AG09319 (cell line): ENCODE measurements at regions not wholly inside any gene's neighbourhood (a gene's known extent, or its start where the extent isn't known, plus 50 kb on each side); places are given as distances from the start of the nearest gene placed in this dataset.

ENCODE experiments used
- DNase-seq: peaks from one replicate; pipeline ENCODE4 v3.0.0-alpha.2; 2010; ENCODE audit warnings: low read depth; ENCODE audit errors: extremely low read depth
- CTCF ChIP-seq: IDR thresholded peaks from 2 replicates; pipeline ENCODE4 v1.5.1; 2011; ENCODE audit warnings: low read depth, mild to moderate bottlenecking, inconsistent platforms, low read length, moderate library complexity

GRCh38 chr6:88301256-88301655, 135.1 kb upstream of the CNR1 start:
- TF ChIP-seq CTCF: no peak
- DNase-seq: no peak

- TF ChIP-seq CTCF: no peak
- no peak for DNase-seq
Observed at GRCh38 chr6:88298066-88298845, 132.1 kb upstream of the CNR1 start.

GRCh38 chr6:88296694-88297093, 130.5 kb upstream of the CNR1 start:
- DNase-seq: no peak
- TF ChIP-seq CTCF: no peak

- TF ChIP-seq CTCF: no peak
- no peak for DNase-seq
Observed at GRCh38 chr6:88295663-88296062, 129.5 kb upstream of the CNR1 start.

- TF ChIP-seq CTCF: no peak
- DNase-seq: no peak
Observed at GRCh38 chr6:88294702-88295101, 128.6 kb upstream of the CNR1 start.

- DNase-seq: no peak
- no peak for TF ChIP-seq CTCF
Observed at GRCh38 chr6:88290411-88290810, 124.3 kb upstream of the CNR1 start.

- no peak for TF ChIP-seq CTCF
- DNase-seq: no peak
Observed at GRCh38 chr6:88287696-88288095, 121.5 kb upstream of the CNR1 start.
